HEK293 (cell line): ENCODE measurements at regions not wholly inside any gene's neighbourhood (a gene's known extent, or its start where the extent isn't known, plus 50 kb on each side); places are given as distances from the start of the nearest gene placed in this dataset.

Experiments used
- HOXD13 ChIP-seq: sonication (generic); formaldehyde crosslinking; IDR thresholded peaks from 2 replicates; pipeline ENCODE4 v1.8.0; 2022; ENCODE audit warnings: missing genetic modification reagents, borderline replicate concordance
- MYNN ChIP-seq: fragments of 450-650 bp; formaldehyde crosslinking; IDR thresholded peaks from 2 replicates; pipeline ENCODE4 v1.5.1; 2016; ENCODE audit warnings: missing biosample characterization, missing genetic modification characterization, borderline replicate concordance
- SETDB1 ChIP-seq: IDR thresholded peaks from one replicate; pipeline ENCODE4 v1.6.1; 2017; ENCODE audit warnings: mild to moderate bottlenecking, low read length, moderate library complexity, mixed read lengths; ENCODE audit not compliant: insufficient read length
- ZBTB7A ChIP-seq: fragments of 450-650 bp; formaldehyde crosslinking; IDR thresholded peaks from 2 replicates; pipeline ENCODE4 v1.5.1; 2016; ENCODE audit warnings: low read depth, missing biosample characterization, missing genetic modification characterization
- ZNF416 ChIP-seq: fragments of 450-650 bp; formaldehyde crosslinking; IDR thresholded peaks from 2 replicates; pipeline ENCODE4 v1.5.1; 2016; ENCODE audit warnings: missing biosample characterization, missing genetic modification characterization
- ZNF658 ChIP-seq: fragments of 450-650 bp; formaldehyde crosslinking; IDR thresholded peaks from 2 replicates; pipeline ENCODE4; 2016; ENCODE audit warnings: missing biosample characterization, missing genetic modification characterization
- TF ChIP-seq, protein P1 (sequence below): fragments of 450-650 bp; formaldehyde crosslinking; IDR thresholded peaks from 2 replicates; pipeline ENCODE4 v1.5.1; 2016; ENCODE audit warnings: missing biosample characterization, missing genetic modification characterization

DNA sequence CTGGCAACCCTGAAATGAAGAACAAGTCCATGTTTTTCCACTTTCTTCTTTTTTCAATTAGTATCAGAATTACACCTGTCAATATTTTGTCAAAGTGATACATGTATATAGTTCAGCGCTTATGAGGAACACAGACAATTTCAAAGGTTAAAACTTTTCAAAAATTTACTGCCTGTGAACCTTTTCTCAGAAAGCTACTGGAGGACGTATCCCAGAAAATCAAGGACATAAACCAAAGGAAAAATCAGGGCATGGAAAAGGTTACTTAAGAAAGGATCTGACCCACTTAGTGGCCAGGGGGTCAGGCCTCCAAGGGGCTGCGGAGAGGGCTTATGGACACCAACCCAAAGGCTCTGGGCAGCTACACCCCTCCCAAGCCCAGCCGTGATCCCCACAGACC lies 81.1 kb upstream of the ACTRT2 start:
- TF ChIP-seq SETDB1 (peak; percentile 60), HOXD13 (CRISPR knock-in tag) (no peak), ZBTB7A (tag by site-specific recombination) (no peak), MYNN (tag by site-specific recombination) (no peak), ZNF416 (tag by site-specific recombination) (no peak), ZNF658 (tag by site-specific recombination) (no peak)
- TF ChIP-seq, protein P1, sequence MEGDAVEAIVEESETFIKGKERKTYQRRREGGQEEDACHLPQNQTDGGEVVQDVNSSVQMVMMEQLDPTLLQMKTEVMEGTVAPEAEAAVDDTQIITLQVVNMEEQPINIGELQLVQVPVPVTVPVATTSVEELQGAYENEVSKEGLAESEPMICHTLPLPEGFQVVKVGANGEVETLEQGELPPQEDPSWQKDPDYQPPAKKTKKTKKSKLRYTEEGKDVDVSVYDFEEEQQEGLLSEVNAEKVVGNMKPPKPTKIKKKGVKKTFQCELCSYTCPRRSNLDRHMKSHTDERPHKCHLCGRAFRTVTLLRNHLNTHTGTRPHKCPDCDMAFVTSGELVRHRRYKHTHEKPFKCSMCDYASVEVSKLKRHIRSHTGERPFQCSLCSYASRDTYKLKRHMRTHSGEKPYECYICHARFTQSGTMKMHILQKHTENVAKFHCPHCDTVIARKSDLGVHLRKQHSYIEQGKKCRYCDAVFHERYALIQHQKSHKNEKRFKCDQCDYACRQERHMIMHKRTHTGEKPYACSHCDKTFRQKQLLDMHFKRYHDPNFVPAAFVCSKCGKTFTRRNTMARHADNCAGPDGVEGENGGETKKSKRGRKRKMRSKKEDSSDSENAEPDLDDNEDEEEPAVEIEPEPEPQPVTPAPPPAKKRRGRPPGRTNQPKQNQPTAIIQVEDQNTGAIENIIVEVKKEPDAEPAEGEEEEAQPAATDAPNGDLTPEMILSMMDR (tag by site-specific recombination): no peak
